Skeletal muscle tissue (tissue), 3 donors: ENCODE measurements at regions not wholly inside any gene's neighbourhood (a gene's known extent, or its start where the extent isn't known, plus 50 kb on each side); places are given as distances from the start of the nearest gene placed in this dataset.

ENCODE experiments used
- H3K27ac ChIP-seq: one replicate; pipeline ENCODE4 v1.7.0; 2013; ENCODE audit warnings: mild to moderate bottlenecking, low read depth, low read length, inconsistent platforms
- H3K27me3 ChIP-seq, 3 donors: one replicate each; pipeline ENCODE4 v1.7.0; 2013; ENCODE audit warnings: low read length in 3 of 3; ENCODE audit not compliant: control insufficient read depth in 3 of 3, insufficient read depth in 3 of 3
- H3K36me3 ChIP-seq, 3 donors: one replicate each; pipeline ENCODE4 v1.7.0; 2013; ENCODE audit warnings: low read length in 3 of 3; ENCODE audit not compliant: control insufficient read depth in 3 of 3, insufficient read depth in 3 of 3
- H3K4me1 ChIP-seq, 3 donors: one replicate each; pipeline ENCODE4 v1.7.0; 2013; ENCODE audit warnings: low read length in 3 of 3, mild to moderate bottlenecking in 3 of 3; ENCODE audit not compliant: control insufficient read depth in 3 of 3, insufficient read depth in 3 of 3
- H3K4me3 ChIP-seq, 3 donors: one replicate each; pipeline ENCODE4 v1.7.0; 2013; ENCODE audit warnings: low read length in 3 of 3
- H3K9ac ChIP-seq, 3 donors: one replicate each; pipeline ENCODE4 v1.7.0; 2013; ENCODE audit warnings: low read length in 3 of 3, mild to moderate bottlenecking in 3 of 3, moderate library complexity in 2 of 3, low read depth in 1 of 3
- H3K9me3 ChIP-seq, 3 donors: one replicate each; pipeline ENCODE4 v1.7.0; 2013; ENCODE audit warnings: low read length in 3 of 3; ENCODE audit not compliant: control insufficient read depth in 3 of 3
- donor health status: Osteomylitis.

DNA sequence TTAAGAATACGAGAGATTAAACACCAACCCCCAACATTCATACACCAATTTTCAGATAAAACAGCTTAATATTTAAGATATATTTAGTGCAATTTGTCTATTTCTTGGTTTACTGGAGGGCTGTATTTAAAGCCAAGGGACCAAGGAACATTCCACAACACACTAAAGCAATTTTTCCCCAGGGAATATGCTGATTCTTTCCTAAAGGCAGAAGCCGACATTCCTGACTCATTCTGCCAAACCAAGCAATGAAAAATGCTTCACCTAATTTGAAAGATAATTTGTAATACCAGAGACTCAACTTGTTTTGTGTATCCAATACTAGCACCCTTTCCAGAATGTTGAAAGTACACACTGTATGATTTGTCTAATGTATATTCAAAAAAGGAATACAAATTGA lies 1267.6 kb upstream of the PIK3C3 start:
- H3K4me1 ChIP-seq: no peaks in the 10 kb centered on the region
- H3K9ac ChIP-seq: no peak overlapping the region
- H3K27ac ChIP-seq: no peak overlapping the region
- no peaks in the 10 kb centered on the region for H3K9me3 ChIP-seq
- H3K4me3 ChIP-seq: no peak overlapping the region
- H3K36me3 ChIP-seq: no peaks in the 10 kb centered on the region
- no peaks in the 10 kb centered on the region for H3K27me3 ChIP-seq

DNA sequence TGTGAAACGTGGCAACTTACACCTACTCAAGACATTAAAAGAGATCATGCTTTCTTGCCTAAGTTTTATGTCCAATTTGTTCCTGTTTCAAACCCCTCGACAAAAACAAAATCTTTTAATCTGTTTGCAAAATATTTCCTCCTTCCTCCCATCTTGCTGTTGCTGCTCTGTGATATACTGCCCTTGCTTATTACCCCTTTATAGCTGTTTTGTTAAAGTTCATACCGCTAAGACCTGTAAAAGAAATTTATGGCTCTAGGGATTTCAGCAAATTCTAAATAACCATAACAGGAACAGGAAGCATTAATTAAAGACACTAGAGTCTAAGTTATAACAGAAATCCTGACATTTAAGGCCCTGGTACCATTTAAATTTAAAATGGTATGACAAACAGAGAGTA lies 1268.2 kb upstream of the PIK3C3 start:
- Histone ChIP-seq H3K36me3 (no peaks in the 10 kb centered on the region), H3K4me1 (no peaks in the 10 kb centered on the region), H3K9me3 (no peaks in the 10 kb centered on the region), H3K27me3 (no peaks in the 10 kb centered on the region), H3K4me3 (no peak overlapping the region), H3K27ac (no peak overlapping the region), H3K9ac (no peak overlapping the region)

DNA sequence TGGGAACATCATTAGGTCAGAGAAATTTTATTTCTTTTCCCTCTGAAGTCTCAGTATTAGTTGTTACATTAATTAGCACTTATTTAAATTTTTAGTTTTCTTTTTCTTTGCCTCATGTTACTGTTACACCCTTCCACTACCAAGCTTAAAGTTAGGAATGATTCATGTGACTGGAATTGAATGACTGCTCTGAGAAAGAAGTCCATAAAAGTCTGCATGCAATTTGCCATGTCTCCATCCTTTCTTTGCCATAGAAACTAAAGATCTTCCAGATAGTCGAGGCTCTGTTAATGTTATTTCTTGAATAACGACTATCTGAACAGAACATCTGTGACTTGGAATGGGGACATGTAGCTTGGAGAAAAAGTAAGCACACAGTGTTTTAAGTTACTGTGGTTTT lies 1269.8 kb upstream of the PIK3C3 start:
- no peaks in the 10 kb centered on the region for H3K9me3 ChIP-seq
- no peaks in the 10 kb centered on the region for H3K27me3 ChIP-seq
- no peak overlapping the region for H3K4me3 ChIP-seq
- no peak overlapping the region for H3K27ac ChIP-seq
- H3K9ac ChIP-seq: no peak overlapping the region
- no peaks in the 10 kb centered on the region for H3K36me3 ChIP-seq
- no peaks in the 10 kb centered on the region for H3K4me1 ChIP-seq

DNA sequence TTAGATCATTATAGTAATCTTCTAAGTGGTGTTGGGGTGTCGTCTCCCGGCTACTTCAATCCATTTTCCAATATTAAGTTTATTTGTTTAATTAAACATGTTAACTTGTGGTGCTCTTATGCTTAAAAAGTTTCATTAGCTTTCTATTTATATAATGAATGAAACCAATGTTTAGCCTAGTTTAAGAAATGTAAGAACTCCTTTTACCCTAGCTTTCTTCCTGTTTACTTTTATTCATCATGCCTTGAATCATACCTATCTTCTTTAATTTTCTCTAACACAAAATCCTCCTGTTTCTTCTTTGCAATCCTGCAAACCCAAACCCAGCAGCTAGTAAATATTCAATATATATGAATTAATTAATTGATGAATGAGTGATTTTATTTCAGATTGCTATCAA lies 1276.7 kb upstream of the PIK3C3 start:
- Histone ChIP-seq H3K9ac (no peak overlapping the region), H3K9me3 (no peaks in the 10 kb centered on the region), H3K27ac (no peak overlapping the region), H3K4me3 (no peak overlapping the region), H3K36me3 (no peaks in the 10 kb centered on the region), H3K27me3 (no peaks in the 10 kb centered on the region), H3K4me1 (no peaks in the 10 kb centered on the region)

DNA sequence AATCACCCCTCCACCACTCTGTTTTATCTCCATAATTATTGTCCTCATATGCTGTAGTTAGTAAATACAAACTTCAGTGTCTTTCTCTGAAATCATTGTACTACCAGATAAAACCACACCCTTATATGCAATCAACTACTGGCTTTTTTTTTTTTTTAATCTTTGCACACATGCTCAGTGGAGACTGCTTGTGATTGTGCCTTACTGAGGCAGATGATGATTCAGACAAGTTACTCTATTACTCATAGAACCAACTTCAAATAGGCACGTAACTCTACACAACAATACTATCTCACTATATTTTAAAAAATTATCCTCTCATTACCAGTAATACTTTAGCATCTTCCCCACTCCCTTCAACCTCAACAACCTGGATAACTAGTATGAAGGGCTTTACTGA lies 1278.4 kb upstream of the PIK3C3 start:
- H3K27ac ChIP-seq: no peak overlapping the region
- no peaks in the 10 kb centered on the region for H3K4me1 ChIP-seq
- H3K36me3 ChIP-seq: no peaks in the 10 kb centered on the region
- no peaks in the 10 kb centered on the region for H3K27me3 ChIP-seq
- H3K9ac ChIP-seq: no peak overlapping the region
- no peak overlapping the region for H3K4me3 ChIP-seq
- no peaks in the 10 kb centered on the region for H3K9me3 ChIP-seq

DNA sequence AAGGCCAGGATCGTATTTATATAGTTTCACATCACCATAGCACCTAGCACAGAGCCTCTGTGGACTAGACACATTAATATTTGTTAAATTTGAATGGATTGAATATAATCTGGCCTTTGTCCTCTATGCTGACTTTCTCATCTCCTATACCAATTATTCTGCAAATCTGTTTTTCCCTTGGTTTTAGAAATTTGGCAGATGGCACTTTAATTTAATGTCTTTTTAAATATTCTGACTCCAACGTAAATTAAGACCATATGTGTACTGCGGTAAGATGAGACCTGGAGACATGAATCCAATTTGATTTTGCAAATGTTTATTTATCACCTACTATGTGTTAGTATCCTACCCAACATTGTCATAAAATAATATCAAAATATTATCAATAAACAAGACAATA lies 1281.9 kb upstream of the PIK3C3 start:
- Histone ChIP-seq H3K27me3 (no peaks in the 10 kb centered on the region), H3K36me3 (no peaks in the 10 kb centered on the region), H3K27ac (no peak overlapping the region), H3K4me3 (no peak overlapping the region), H3K4me1 (no peaks in the 10 kb centered on the region), H3K9ac (no peak overlapping the region), H3K9me3 (no peaks in the 10 kb centered on the region)

DNA sequence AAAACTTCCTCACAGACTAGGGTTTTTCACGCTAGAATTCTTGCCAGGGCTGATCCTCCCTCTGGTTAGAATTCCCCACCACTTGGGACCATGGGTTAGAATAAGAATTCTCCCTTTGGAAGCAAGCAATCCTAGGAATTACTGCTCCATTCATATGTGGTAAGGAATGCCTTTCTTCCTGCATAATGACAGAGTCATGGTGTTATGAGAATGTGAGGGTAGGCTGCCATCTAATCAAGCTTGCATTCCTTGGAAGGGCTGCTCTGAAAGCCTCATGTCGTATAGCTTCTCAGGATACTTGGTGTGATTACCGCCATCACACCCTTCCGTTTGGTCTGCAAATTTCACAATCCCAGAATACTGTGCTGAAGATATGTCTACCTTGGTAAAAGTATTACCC lies 1282.4 kb upstream of the PIK3C3 start:
- Histone ChIP-seq H3K36me3 (no peaks in the 10 kb centered on the region), H3K9ac (no peak overlapping the region), H3K9me3 (no peaks in the 10 kb centered on the region), H3K4me3 (no peak overlapping the region), H3K4me1 (no peaks in the 10 kb centered on the region), H3K27me3 (no peaks in the 10 kb centered on the region), H3K27ac (no peak overlapping the region)

DNA sequence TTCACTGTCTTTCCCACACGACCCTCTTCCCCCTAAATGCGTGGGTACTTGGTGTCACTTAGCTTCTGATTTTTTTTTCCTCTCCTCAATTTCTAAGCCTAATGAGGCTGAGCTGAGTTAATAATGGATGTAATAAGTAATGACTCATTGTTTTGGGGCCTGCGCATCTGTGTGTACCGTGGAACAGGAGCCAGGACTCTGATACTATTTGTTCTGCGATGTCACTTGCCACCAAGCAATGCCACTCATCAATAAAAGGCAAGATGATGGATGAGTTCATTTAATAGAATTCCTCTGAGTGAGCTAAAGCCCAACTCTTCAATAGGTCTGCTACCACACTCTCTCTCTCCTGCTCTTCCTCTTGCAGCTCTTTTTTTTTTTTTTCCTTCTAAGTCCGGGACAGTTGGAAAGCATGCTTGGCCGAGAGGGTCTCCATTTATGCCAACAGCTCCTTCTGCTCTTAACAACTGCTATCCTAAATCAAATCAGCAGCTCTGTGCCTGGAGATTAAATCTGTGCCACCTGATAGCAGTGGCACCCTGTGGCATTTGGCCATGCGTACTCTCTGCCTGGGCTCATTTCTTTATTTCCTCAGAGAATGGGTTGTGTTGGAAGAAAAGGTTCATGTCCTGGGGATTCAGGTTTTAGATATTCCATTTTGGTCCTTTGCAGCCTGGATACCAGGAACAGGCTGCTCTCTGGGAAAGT lies 1284.2 kb upstream of the PIK3C3 start:
- no peaks in the 10 kb centered on the region for H3K27me3 ChIP-seq
- H3K9ac ChIP-seq: no peak overlapping the region
- no peaks in the 10 kb centered on the region for H3K36me3 ChIP-seq
- H3K9me3 ChIP-seq: no peaks in the 10 kb centered on the region
- H3K4me1 ChIP-seq: no peaks in the 10 kb centered on the region
- no peak overlapping the region for H3K27ac ChIP-seq
- H3K4me3 ChIP-seq: no peak overlapping the region

DNA sequence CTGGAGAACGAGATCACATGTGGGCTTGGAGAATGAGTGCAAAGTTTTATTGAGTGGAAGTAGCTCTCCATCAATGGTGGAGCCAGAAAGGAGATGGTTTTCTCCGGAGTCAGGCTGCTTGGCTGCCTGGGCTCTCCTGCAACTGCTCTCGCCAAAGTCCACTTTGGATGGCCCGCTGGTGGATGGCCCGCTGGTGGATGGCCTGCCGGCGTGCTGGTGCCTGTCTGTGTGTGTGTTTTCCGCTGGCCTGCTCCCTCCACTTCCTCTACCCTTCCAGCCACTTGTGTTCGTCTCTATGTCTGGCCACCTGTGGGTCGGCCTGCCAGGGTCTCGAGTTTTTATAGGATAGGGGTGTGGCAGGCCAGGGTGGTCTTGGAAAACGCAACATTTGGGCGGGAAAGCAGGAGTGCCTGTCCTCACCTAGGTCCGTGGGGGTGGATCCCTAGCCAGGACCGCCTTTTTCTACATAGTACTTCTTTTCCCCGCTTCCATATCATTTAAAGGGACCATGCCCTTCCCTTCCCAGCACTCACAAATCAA lies 1292.1 kb upstream of the PIK3C3 start:
- Histone ChIP-seq H3K4me1 (no peaks in the 10 kb centered on the region), H3K36me3 (no peaks in the 10 kb centered on the region), H3K27me3 (no peaks in the 10 kb centered on the region), H3K27ac (no peak overlapping the region), H3K9ac (no peak overlapping the region), H3K9me3 (no peaks in the 10 kb centered on the region), H3K4me3 (no peak overlapping the region)

DNA sequence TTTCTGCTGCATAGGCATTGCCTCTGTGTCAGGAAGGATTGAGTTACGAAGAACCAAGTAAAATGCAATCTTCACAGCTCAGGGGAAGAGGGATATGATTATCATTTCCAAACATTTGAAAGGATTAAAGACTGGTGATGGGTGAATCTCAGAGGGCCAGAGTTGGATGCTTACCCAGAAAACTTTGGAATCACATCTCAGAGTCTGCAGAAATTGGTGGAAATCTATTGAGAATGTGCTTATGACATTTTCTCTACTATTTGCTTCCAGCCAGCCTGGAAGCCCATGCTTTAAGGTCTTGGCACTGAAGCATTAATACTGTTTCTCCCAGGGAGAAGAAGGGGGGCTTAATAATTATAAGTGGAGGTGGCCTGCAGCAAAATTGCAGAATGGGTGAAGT lies 1301.4 kb upstream of the PIK3C3 start:
- no peaks in the 10 kb centered on the region for H3K27me3 ChIP-seq
- no peak overlapping the region for H3K9ac ChIP-seq
- no peak overlapping the region for H3K4me3 ChIP-seq
- H3K9me3 ChIP-seq: no peaks in the 10 kb centered on the region
- no peaks in the 10 kb centered on the region for H3K36me3 ChIP-seq
- H3K4me1 ChIP-seq: no peaks in the 10 kb centered on the region
- H3K27ac ChIP-seq: no peak overlapping the region
